HG02943 (cell line): ENCODE measurements at regions not wholly inside any gene's neighbourhood (a gene's known extent, or its start where the extent isn't known, plus 50 kb on each side); places are given as distances from the start of the nearest gene placed in this dataset.

ENCODE experiments used
- ATAC-seq: cut with Tn5 transposase; IDR thresholded peaks from one replicate; pipeline ENCODE4 v1.9.1; 2021; ENCODE audit warnings: mild to moderate bottlenecking, low read depth, moderate library complexity; ENCODE audit not compliant: unreplicated experiment

- ATAC-seq, result no peak
These were observed 266.9 kb upstream of the STT3B start for GRCh38 chr3:31265646-31266428.

GRCh38 chr3:31268868-31269267, 263.9 kb upstream of the STT3B start:
- no peak for ATAC-seq

- ATAC-seq, result no peak
These were observed 262.7 kb upstream of the STT3B start for GRCh38 chr3:31270010-31270409.

GRCh38 chr3:31274326-31275024, 258.2 kb upstream of the STT3B start:
- ATAC-seq, result no peak

- ATAC-seq, result no peak
These were observed 257.6 kb upstream of the STT3B start for GRCh38 chr3:31275038-31275572.

GRCh38 chr3:31275583-31275982, 257.1 kb upstream of the STT3B start:
- no peak for ATAC-seq

GRCh38 chr3:31277582-31277981, 255.1 kb upstream of the STT3B start:
- ATAC-seq, result no peak

GRCh38 chr3:31278532-31278931, 254.2 kb upstream of the STT3B start:
- no peak for ATAC-seq

- no peak for ATAC-seq
These were observed 247.9 kb upstream of the STT3B start for GRCh38 chr3:31284776-31285175.

- no peak for ATAC-seq
These were observed 246.8 kb upstream of the STT3B start for GRCh38 chr3:31285833-31286486.

- no peak for ATAC-seq
These were observed 244.5 kb upstream of the STT3B start for GRCh38 chr3:31288224-31288623.

GRCh38 chr3:31288641-31289100, 244.1 kb upstream of the STT3B start:
- ATAC-seq, result no peak

GRCh38 chr3:31289584-31289983, 243.1 kb upstream of the STT3B start:
- no peak for ATAC-seq

- no peak for ATAC-seq
These were observed 242.7 kb upstream of the STT3B start for GRCh38 chr3:31290046-31290445.

GRCh38 chr3:31291818-31292217, 240.9 kb upstream of the STT3B start:
- ATAC-seq, result no peak

- no peak for ATAC-seq
These were observed 238.1 kb upstream of the STT3B start for GRCh38 chr3:31294430-31295149.

GRCh38 chr3:31295150-31295765, 237.5 kb upstream of the STT3B start:
- no peak for ATAC-seq

GRCh38 chr3:31297726-31298298, 234.9 kb upstream of the STT3B start:
- ATAC-seq, result no peak
